HG03064 (cell line): ENCODE measurements at regions not wholly inside any gene's neighbourhood (a gene's known extent, or its start where the extent isn't known, plus 50 kb on each side); places are given as distances from the start of the nearest gene placed in this dataset.

Source experiments
- ATAC-seq: cut with Tn5 transposase; IDR thresholded peaks from one replicate; pipeline ENCODE4 v1.9.1; 2021; ENCODE audit warnings: low read depth; ENCODE audit not compliant: unreplicated experiment

DNA sequence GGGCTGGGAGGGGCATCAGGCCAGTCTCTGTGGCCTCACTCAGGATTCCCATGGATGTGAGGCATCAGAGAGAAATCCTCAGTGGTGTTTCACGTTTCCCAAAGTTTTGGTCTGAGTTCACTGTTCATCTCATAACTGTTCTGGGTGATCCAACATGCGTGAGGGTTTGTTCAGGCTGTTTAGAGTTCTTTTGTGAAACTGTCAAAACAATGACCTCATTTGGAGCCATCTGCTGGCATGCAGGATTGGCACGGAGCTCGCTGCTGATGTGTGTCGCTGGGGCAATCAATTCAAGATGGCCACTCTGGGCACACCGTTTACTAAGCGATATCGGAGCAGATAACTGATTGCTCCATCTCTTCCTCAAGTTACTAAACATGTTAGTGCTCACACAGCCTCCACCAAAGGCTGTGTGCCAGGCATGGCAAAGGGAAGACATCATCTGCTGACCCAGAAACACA is 365.6 kb downstream of the WDR11 start:
- no peak for ATAC-seq

DNA sequence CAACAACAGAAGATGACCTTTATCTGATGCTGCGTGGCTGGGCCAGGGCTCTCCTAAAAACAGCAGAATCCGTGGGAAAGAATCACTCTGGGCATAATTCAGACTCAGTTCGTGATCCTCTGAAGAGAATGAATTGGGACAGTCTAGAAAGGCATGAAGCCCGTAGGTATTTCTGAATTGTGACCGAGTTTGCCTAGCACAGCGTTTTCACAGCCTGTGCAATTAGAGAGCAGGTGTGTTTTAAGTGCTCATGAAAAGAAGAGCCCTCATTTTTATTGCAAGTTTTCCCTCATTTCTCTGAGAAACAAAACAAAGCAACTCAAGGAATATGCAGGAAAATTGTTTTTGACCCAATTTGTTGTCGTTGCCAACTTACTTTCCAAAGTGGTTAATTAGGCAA is 366.2 kb downstream of the WDR11 start:
- no peak for ATAC-seq

DNA sequence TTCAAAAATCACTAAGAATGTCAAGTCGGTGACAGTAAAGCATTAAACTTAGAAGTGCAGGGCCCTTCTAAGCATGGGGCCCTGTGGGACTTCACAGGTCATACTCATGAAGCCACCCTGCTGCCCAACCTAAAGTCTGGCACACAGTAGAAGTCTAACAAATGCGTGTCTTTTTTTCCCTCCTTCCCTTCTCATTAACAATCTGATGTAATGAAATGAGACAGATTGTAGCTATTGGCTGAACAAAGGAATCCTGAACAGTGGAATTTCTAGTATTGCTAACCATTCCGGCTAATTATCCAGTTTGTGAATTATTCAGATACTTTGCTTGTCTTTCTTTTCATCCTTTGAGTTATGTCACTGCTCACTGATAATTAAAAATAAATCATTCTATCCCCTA is 369.9 kb downstream of the WDR11 start:
- ATAC-seq = no peak

DNA sequence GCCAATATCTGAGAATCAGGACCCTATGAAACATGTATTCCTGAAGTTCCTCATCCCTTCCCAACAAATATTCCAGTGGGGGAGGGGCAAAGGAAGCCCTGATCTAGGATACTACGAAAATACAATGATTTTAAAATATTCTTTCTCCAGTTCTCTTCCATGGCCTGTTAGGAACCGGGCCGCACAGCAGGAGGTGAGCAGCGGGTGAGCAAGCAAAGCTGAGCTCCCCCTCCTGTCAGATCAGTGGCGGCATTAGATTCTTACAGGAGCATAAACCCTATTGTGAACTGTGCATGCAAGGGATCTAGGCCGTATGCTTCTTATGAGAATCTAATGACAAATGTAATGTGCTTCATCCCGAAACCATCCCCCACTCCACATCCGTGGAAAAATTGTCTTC is 370.8 kb downstream of the WDR11 start:
- no peak for ATAC-seq

DNA sequence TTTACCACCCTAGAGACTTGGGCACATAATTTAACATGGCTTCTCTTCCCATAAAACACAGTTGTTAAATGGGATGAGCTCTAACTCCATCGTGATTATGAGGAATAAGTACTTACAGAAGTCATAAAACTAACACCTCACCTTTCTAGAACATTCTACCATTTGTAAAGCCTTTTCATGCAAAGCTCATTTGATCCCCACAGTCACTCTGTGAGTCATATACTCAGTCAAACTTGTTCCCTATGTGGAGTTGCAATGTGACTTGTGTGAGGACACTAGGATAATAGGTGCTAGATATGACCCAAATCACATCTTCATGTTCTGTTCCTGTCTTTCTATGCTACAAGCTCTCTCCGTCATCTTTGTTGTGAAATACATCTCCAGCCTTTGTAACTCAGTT is 371.7 kb downstream of the WDR11 start:
- ATAC-seq = no peak

DNA sequence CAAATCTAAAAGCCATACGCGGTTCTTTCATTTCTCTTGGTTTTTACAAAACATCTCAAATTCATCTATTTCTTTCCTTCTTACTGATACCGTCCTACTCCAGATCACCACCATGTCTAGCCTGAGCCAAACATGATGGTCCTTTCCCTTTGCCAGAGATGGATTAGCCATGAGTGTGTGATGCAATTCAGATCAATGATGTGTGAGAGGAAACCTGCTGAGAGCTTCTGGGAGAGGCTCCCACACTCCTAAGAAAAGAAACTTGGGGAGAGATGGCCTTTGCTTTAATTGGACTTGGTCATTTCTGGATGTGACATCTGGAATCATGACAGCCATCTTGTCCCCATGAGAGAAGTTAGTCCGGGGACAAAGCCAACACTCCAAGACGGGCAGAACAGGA is 367.2 kb downstream of the FGFR2 start:
- ATAC-seq = no peak

DNA sequence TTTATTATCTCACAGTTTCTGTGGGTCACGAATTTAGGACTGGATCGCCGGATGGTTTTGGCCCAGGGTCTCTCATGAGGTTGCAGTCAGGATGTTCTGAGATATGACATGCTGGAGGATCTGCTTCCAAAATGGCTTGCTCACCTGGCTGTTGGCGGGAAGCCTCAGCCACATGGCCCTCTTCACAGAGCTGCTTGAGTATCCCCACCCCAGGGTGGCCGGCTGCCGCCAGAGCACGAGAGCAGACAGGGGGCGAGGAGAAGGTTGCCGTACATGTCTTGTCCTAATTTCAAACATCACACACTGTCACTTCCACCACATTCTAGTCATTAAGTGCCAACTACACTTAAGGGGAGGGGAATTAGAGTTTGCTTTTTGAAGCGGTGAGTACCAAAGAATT is 365.8 kb downstream of the FGFR2 start:
- ATAC-seq = no peak

DNA sequence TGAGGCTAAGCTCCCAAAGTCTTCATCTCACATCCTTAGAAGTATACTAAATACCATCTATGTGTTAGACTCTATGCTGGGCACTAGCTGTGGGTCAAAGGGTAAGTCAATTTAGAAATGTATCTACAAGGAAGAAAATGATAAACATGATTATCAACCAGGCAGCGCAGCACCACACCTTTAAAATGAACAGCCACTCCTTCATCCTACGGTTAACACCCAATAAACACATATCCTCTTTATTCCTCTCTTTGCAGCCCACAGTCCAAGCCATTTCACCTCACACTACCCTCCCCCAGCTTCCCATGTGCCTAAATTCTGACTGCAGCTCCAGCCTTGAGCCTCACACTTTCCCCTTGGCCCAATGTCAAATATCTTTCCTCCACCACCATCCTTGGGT is 362.6 kb downstream of the FGFR2 start:
- no peak for ATAC-seq

DNA sequence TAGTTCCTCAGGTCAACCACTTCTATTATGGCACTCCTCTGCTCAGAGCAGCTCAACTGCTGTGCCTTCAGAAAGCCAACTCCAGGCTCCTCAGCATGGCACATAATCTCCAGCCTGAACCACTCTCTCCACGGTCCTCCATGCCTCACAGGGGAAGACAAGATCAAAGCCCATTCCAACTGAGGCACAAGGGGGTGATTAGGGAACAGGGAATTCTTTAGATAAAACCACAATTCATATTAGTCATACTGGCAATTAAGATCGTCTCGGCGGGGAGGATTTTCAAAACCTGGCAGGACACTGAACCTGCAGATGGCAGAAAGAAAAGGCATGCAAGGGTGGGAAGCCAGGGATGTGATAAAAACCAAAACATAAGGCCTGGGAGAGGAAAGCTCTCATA is 361.6 kb downstream of the FGFR2 start:
- ATAC-seq = no peak

DNA sequence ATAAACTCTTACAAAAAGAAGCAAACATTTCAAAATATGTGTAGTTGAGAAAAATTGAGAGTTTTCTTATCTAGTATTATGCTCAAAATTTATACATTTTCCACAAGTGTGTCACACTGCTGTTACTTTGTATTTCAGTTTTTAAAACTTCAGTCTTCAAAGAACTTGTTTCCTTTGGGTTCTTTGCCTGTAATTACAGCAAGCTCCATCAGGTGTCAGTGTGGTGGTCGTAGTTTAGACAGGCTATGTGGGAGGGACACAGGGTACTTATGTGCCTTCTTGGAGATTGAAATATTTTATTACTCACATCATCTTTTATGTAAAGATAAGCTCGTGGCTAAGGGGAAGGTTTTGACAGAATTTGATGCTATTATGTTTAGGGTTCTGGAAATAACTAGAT is 360.5 kb downstream of the FGFR2 start:
- ATAC-seq = no peak

DNA sequence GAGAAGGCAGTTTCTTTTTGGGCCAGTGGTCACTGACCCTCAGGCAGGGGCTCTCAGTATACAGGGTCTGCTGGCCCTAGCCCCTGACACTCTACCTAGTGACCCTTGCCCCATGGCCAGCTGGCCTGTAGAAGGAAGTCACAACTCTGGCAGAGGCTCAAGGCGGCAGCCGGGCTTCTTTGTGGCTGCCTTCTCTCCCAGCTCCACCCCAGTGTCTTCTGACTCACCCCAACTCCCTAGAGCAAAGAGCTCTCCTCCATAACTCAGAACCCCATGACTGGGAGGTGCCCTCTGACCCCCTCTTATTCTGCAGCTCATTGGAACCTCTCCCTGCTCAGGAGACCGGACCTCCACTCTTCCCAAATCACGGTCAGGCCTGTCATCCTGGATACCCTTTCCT is 358.2 kb downstream of the FGFR2 start:
- ATAC-seq = no peak

DNA sequence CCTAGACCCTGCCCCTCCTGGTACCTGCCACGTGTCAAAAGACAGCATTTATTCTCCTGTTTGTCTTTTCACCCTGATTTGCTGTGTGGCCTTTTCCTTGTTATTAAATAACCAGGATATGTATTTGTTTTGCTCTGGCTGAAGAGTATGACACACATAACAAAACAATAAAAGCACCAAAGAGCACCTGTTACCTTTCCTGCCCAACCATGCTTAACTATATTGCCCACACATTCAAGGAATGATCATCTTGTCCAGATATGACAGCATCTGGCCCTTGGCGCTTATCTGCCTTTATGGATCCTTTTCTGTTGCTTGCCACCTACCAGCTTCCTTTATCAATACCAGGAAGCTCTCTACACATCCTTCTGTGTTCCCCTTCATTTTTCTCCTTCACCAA is 357.7 kb downstream of the FGFR2 start:
- ATAC-seq = no peak

DNA sequence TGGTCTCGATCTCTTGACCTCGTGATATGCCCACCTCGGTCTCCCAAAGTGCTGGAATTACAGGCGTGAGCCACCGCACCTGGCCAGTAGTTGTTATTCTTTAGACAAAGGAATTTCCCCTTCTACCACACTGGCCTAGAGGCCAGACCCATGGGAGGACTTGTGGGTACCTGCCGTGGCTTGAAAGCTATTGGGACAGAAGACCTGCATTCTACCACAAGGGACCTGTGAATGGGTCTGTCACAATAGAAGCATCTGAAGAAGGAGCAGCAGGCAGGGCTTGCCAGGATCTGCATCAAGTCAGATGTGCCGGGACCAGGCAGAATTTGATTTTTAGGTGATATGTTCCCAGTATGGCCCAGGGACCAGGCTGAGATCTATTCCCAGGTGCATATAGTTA is 356.9 kb downstream of the FGFR2 start:
- no peak for ATAC-seq

DNA sequence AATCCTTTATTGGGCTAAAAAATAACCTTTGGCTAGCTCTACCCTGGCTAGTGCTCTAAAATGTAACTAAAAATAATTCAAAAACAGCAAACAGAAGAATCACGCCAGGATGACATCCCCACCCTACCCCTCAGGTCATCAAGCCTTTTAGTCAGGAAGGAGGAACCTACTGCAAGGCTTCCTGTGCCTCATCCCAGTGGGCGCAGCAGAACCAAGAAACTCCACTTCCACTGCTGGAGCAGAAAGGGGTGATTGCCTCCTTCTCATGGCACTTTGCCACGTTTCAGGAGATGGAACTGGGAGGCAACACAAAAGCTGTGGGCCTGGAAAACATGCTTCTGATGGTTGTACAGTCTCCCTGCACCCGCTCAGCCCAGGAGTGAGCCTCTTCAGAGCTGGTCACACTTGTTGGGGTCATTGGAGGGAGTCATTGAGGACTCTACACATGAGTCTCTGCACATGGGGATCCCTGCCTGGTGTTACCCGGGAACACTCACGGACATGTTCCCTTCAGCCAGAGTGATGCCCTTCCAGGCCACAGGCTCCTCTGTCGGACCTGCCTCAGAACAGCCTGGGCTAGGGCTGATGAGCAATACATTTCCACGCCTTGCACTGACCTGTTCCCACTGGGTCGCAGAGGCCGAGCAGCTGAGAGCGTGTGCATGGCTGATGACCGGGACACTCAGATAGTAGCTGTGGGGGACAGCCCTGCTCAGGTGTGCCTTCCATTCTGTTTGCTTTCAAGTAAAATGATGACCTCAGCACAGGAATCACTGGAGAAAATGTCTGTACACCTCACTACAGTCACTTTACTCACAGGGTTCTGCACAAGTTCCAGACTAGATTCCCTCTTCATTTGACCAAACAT is 355.3 kb downstream of the FGFR2 start:
- ATAC-seq = no peak

DNA sequence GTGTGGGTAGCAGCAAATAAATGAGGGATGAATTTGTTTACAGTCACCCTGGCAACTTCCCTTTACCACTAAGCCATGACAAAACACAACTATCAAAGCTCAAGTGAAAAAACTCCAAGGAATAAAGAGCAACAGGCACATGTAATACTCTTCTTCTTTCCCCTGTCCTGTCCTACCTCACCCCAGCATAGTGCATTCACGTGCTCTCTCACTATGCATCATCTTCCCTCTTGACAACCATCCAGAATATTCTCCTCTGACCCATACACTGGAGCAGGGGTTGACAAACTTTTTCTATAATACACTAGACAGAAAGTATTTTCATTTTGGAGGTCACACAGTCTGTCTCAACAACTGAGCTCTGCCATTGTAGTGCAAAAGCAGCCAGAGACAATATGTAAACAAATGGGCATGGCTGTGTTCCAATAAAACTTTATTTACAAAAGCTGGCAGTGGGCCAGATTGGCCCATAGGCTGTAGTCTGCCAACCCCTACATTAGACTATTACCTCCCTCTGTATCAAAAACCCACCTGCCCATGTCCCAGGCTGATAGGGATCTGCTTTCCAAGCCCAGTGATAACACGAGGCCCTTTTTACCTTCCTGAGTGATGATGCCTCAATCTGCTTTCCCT is 354.5 kb downstream of the FGFR2 start:
- ATAC-seq = no peak

DNA sequence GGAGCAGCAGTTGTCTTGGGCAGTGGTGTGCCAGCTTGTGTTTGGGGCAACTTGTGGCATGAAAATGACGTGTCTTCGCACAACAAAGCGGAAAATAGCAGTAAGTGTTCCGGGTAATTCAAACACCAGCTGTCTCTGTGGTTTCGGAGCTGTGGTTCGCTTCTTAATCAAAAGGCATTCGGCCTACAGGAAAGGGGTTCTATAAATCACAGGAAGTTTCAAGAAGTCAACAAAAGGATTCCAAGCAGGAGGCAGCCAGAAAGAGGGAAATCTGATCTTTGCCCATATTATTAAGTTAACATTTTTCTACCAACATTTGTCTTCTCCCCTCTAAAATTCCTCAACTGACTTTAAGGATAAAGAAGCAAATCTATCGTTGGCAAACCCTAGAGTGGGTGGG is 353.4 kb downstream of the FGFR2 start:
- no peak for ATAC-seq

DNA sequence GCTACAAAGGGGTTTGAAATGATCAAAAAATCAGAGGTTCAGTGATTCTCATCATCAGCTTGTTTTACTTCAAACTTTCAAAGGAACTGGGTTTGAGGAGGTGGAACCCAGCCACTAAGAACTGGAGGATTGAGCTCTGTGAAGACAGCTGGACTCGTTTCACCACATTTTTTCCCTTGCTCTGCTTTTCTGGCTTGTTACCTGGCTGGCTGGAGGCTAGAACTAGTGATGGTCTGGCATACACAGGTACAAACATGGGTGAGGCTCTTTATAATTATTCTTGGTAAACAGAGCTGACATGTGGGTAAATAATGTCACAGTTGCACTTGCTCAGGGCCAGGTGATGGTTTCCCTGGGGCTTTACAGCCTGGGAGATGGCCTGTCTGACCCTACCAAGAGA is 352.5 kb downstream of the FGFR2 start:
- no peak for ATAC-seq

DNA sequence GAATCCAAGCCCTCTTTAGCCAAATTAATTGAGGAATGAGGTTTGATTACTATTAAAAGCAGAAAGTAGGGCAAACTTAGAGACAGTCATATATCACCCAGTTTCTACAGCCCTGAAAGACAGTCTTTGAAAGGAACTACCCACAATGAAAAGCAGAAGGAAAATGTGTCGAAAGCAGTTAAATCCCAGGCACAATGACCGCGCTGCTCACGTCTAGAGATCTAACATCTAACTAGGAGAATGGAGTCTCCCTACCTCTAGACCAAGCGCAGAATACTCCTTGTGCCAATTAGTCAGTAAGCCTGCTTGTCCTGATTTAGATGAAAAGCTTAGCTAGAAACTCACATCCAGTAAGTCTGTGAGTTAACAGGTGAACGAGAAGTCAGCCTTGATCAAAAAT is 350.0 kb downstream of the FGFR2 start:
- ATAC-seq = no peak

DNA sequence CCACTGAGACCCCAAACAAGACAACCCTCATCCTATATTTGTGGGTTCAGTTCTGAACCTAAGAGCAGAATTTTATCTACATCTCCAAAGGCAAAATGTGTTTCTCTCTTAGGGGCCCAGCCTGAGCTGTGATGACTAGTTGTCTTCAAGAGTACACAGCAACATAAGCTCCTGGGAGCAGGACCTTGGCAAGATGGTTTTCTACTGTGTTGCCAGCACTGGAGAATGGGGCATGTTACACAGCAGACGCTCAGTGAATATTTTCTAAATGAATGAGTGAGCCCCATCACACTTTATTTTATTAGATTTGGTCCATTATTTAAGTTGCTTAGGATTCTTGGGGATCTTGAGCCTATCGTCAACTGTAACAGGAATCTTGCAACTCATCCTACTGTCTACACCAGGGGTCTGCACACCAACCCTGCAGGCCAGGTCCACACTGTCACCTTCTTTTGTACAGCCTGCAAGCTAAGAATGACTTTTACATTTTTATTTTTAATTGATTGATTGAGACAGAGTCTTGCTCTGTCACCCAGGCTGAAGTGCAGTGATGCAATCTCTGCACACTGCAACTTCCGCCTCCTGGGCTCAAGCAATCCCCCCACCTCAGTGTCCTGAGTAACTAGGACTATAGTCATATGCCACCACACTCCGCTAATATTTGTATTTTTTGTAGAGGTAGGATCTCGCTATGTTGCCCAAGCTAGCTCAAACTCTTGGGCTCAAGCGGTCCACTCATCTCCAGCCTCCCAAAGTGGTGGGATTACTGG is 347.1 kb downstream of the FGFR2 start:
- ATAC-seq = no peak

DNA sequence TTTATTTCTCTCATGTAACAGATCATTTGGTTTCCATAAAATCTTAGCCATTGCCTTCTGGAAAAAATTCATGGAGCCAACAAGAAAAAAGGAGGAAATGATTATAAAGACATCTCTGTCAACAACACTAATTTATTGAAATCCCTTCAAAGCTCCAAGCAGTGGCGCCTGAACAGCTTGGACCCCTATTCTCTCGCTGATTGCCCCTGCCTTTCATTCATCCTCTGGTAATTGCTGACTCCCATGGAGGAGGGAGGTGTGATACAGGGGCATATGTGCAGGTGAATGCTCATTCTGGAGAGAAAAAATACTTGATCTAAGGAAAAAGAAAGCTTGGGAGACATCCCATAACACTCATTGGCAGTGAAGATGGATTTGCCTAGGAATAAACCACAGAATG is 345.5 kb downstream of the FGFR2 start:
- ATAC-seq = no peak

DNA sequence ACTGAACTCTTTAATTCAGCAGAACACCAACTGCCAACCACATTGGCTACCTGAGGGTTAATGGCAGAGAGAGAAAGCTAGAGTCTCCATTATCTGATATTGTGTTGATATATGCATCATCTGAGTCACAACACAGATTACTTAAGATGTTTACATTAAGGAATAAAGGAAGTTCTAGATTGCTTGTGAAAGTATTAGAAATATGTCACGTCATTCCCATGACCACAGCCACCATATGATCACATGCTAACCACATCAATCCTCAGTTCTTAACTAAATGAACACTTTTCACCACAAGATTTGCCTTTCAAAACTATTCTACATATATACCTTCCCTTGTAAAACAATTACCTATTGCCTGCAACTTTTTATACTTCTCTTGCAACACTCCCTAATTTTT is 337.9 kb downstream of the FGFR2 start:
- ATAC-seq = no peak

DNA sequence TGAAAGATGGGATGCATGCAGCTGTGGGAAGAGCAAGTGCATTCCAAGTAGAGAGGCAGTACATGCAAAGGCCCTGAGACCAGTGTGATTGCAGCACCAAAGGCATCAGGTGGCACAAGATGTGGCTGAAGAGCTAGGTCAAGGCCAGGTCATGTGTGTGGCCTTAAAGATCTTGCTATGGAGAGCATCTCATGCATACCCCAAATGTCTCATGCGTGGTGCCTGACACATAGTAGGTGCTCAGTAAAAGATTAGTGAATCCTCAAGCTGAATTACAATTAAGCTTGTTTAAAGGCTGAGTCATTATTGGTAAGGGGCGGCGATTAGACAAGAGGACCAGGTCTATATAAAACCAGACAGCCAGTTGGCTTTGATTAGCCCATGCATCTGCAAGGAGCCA is 336.6 kb downstream of the FGFR2 start:
- ATAC-seq = no peak
